ENCODE measurements at regions not wholly inside any gene's neighbourhood (a gene's known extent, or its start where the extent isn't known, plus 50 kb on each side); places are given as distances from the start of the nearest gene placed in this dataset.

- DNase-seq (ENCODE audit: low spot score): no peak
These were observed 162.0 kb upstream of the SOX11 start for GRCh38 chr2:5530011-5530696.

GRCh38 chr2:5535301-5535700, 156.9 kb upstream of the SOX11 start:
- DNase-seq (ENCODE audit: low spot score): no peak

GRCh38 chr2:5537180-5537688, 154.9 kb upstream of the SOX11 start:
- DNase-seq (ENCODE audit: low spot score): no peak

GRCh38 chr2:5538313-5538712, 153.9 kb upstream of the SOX11 start:
- no peak for DNase-seq (ENCODE audit: low spot score)

- no peak for DNase-seq (ENCODE audit: low spot score)
These were observed 153.4 kb upstream of the SOX11 start for GRCh38 chr2:5538772-5539171.

- DNase-seq (ENCODE audit: low spot score): no peak
These were observed 152.7 kb upstream of the SOX11 start for GRCh38 chr2:5539282-5540165.

GRCh38 chr2:5540856-5541255, 151.3 kb upstream of the SOX11 start:
- no peak for DNase-seq (ENCODE audit: low spot score)

GRCh38 chr2:5544205-5544786, 147.9 kb upstream of the SOX11 start:
- DNase-seq (ENCODE audit: low spot score): no peak

- DNase-seq (ENCODE audit: low spot score): no peak
These were observed 146.0 kb upstream of the SOX11 start for GRCh38 chr2:5546181-5546580.

GRCh38 chr2:5548991-5549715, 143.0 kb upstream of the SOX11 start:
- DNase-seq (ENCODE audit: low spot score): no peak

- DNase-seq (ENCODE audit: low spot score): no peak
These were observed 142.4 kb upstream of the SOX11 start for GRCh38 chr2:5549771-5550170.

- no peak for DNase-seq (ENCODE audit: low spot score)
These were observed 136.5 kb upstream of the SOX11 start for GRCh38 chr2:5555636-5556035.

GRCh38 chr2:5561006-5561405, 131.2 kb upstream of the SOX11 start:
- DNase-seq (ENCODE audit: low spot score): no peak

GRCh38 chr2:5562426-5562825, 129.8 kb upstream of the SOX11 start:
- no peak for DNase-seq (ENCODE audit: low spot score)

- no peak for DNase-seq (ENCODE audit: low spot score)
These were observed 129.3 kb upstream of the SOX11 start for GRCh38 chr2:5562865-5563264.

- no peak for DNase-seq (ENCODE audit: low spot score)
These were observed 128.8 kb upstream of the SOX11 start for GRCh38 chr2:5563411-5563810.

GRCh38 chr2:5569256-5569655, 122.9 kb upstream of the SOX11 start:
- no peak for DNase-seq (ENCODE audit: low spot score)

GRCh38 chr2:5576015-5576414, 116.2 kb upstream of the SOX11 start:
- DNase-seq (ENCODE audit: low spot score): no peak

- DNase-seq (ENCODE audit: low spot score): no peak
These were observed 104.4 kb upstream of the SOX11 start for GRCh38 chr2:5587766-5588165.

- no peak for DNase-seq (ENCODE audit: low spot score)
These were observed 103.6 kb upstream of the SOX11 start for GRCh38 chr2:5588601-5589000.

GRCh38 chr2:5589183-5589582, 103.0 kb upstream of the SOX11 start:
- DNase-seq (ENCODE audit: low spot score): no peak

GRCh38 chr2:5590886-5591285, 101.3 kb upstream of the SOX11 start:
- DNase-seq (ENCODE audit: low spot score): no peak
